ENCODE measurements at regions not wholly inside any gene's neighbourhood (a gene's known extent, or its start where the extent isn't known, plus 50 kb on each side); places are given as distances from the start of the nearest gene placed in this dataset.
"Not testable (repeated sequence)": the region's sequence is repeated elsewhere in the genome, so short reads cannot be mapped to it uniquely, and the experiment has no call there.

- DNase-seq (ENCODE audit: low spot score): no peak
- Histone ChIP-seq H4K20me1 (ENCODE audit: insufficient read depth, poor library complexity, severe bottlenecking) (no peaks in the 10 kb centered on the region), H3K79me2 (no peaks in the 10 kb centered on the region), H3K27me3 (no peaks in the 10 kb centered on the region), H3K27ac (no peak overlapping the region), H3K4me3 (no peak overlapping the region), H3K9me3 (ENCODE audit: low read depth) (no peaks in the 10 kb centered on the region), H3K9me2 (replicated peaks; ENCODE audit: insufficient read depth) (no peaks in the 10 kb centered on the region), H3K36me3 (replicated peaks; ENCODE audit: insufficient read depth, low read depth) (no peaks in the 10 kb centered on the region), H2AFZ (no peak overlapping the region), H3K4me1 (ENCODE audit: insufficient read depth) (no peaks in the 10 kb centered on the region), H3K4me2 (no peak overlapping the region)
- TF ChIP-seq EZH2 (IDR thresholded peaks at IDR 0.05; ENCODE audit: borderline replicate concordance) (no peak), CTCF (IDR thresholded peaks at IDR 0.05; ENCODE audit: poor library complexity) (no peak), EZH2phosphoT487 (IDR thresholded peaks at IDR 0.05; ENCODE audit: low read depth, severe bottlenecking, unreplicated experiment) (no peak)
Measured at GRCh38 chr13:90261343-90261742, 1086.1 kb upstream of the MIR17HG start.

DNA sequence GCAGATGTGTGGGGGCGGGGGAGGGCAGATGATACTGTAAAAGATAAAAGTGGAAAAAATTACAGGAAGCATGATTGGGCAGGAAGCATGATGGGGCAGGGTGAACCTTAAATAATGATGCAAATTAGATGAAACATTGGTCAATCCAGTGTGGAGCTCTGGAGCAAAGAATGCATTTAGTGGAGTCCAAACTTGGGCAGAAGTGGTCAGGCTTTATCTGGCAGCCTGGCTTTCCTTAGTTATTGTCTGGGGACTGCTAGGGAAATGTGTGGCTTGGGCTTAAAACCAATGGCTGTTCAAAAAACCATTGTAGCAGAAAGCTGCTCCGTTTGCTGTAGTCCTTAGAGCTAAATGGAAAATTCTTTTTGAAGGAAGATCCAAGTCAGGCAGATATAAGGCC, 1077.3 kb upstream of the MIR17HG start:
- no peaks in the 10 kb centered on the region for H3K4me1 ChIP-seq (ENCODE audit: insufficient read depth)

DNA sequence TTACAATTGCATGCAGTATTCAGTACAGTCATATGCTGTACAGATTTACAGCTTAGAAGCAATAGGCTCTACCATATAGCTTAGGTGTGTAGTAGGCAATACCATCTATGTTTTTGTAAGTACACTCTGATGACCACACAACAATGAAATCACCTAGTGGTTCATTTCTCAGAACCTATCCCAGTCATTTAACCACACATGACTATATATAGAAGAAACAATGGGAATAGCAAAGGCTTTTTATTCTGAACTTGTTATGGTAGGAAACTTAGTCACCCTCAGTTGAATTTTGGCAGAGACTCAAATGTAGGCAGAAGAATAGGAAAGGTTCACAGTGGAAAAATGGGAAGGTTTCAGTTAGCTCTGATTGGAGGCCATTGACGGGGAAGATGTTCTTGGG, 1075.1 kb upstream of the MIR17HG start:
- no peak overlapping the region for H2AFZ ChIP-seq
- H4K20me1 ChIP-seq (ENCODE audit: insufficient read depth, poor library complexity, severe bottlenecking): no peaks in the 10 kb centered on the region
- no peak for DNase-seq (ENCODE audit: low spot score)
- no peak overlapping the region for H3K4me3 ChIP-seq
- H3K79me2 ChIP-seq: no peaks in the 10 kb centered on the region
- no peak overlapping the region for H3K27ac ChIP-seq
- no peak overlapping the region for H3K4me2 ChIP-seq
- no peaks in the 10 kb centered on the region for H3K4me1 ChIP-seq (ENCODE audit: insufficient read depth)
- WGBS (ENCODE audit: low lambda C conversion rate, missing lambda C conversion rate): 90% methylated on average over 1 of the region's 1 CpG
- H3K27me3 ChIP-seq: no peaks in the 10 kb centered on the region
- no peaks in the 10 kb centered on the region for H3K9me3 ChIP-seq (ENCODE audit: low read depth)
- H3K36me3 ChIP-seq (replicated peaks; ENCODE audit: insufficient read depth, low read depth): no peaks in the 10 kb centered on the region
- TF ChIP-seq EZH2 (IDR thresholded peaks at IDR 0.05; ENCODE audit: borderline replicate concordance) (no peak), EZH2phosphoT487 (IDR thresholded peaks at IDR 0.05; ENCODE audit: low read depth, severe bottlenecking, unreplicated experiment) (no peak), CTCF (IDR thresholded peaks at IDR 0.05; ENCODE audit: poor library complexity) (no peak)
- no peaks in the 10 kb centered on the region for H3K9me2 ChIP-seq (replicated peaks; ENCODE audit: insufficient read depth)

More for the DNA sequence above, 1077.3 kb upstream of the MIR17HG start:
- Histone ChIP-seq H3K27ac (no peak overlapping the region), H3K79me2 (no peaks in the 10 kb centered on the region), H3K9me3 (ENCODE audit: low read depth) (no peaks in the 10 kb centered on the region), H3K4me2 (no peak overlapping the region), H3K9me2 (replicated peaks; ENCODE audit: insufficient read depth) (no peaks in the 10 kb centered on the region), H2AFZ (no peak overlapping the region), H3K27me3 (no peaks in the 10 kb centered on the region), H4K20me1 (ENCODE audit: insufficient read depth, poor library complexity, severe bottlenecking) (no peaks in the 10 kb centered on the region), H3K4me3 (no peak overlapping the region), H3K36me3 (replicated peaks; ENCODE audit: insufficient read depth, low read depth) (no peaks in the 10 kb centered on the region)
- TF ChIP-seq CTCF (IDR thresholded peaks at IDR 0.05; ENCODE audit: poor library complexity): no peak
- TF ChIP-seq EZH2 (IDR thresholded peaks at IDR 0.05; ENCODE audit: borderline replicate concordance): no peak
- TF ChIP-seq EZH2phosphoT487 (IDR thresholded peaks at IDR 0.05; ENCODE audit: low read depth, severe bottlenecking, unreplicated experiment): no peak
- 85% methylated on average over 2 of the region's 2 CpGs for WGBS (ENCODE audit: low lambda C conversion rate, missing lambda C conversion rate)
- no peak for DNase-seq (ENCODE audit: low spot score)

- Histone ChIP-seq H3K27me3 (no peaks in the 10 kb centered on the region), H3K4me2 (no peak overlapping the region), H3K79me2 (no peaks in the 10 kb centered on the region), H3K9me3 (ENCODE audit: low read depth) (no peaks in the 10 kb centered on the region), H3K4me1 (ENCODE audit: insufficient read depth) (no peaks in the 10 kb centered on the region), H2AFZ (no peak overlapping the region), H3K36me3 (replicated peaks; ENCODE audit: insufficient read depth, low read depth) (no peaks in the 10 kb centered on the region), H3K4me3 (no peak overlapping the region), H3K9me2 (replicated peaks; ENCODE audit: insufficient read depth) (no peaks in the 10 kb centered on the region), H4K20me1 (ENCODE audit: insufficient read depth, poor library complexity, severe bottlenecking) (no peaks in the 10 kb centered on the region), H3K27ac (no peak overlapping the region)
- DNase-seq (ENCODE audit: low spot score): no peak
- no peak for TF ChIP-seq EZH2phosphoT487 (IDR thresholded peaks at IDR 0.05; ENCODE audit: low read depth, severe bottlenecking, unreplicated experiment)
- TF ChIP-seq CTCF (IDR thresholded peaks at IDR 0.05; ENCODE audit: poor library complexity): no peak
- TF ChIP-seq EZH2 (IDR thresholded peaks at IDR 0.05; ENCODE audit: borderline replicate concordance): no peak
- 89% methylated on average over 1 of the region's 1 CpG for WGBS (ENCODE audit: low lambda C conversion rate, missing lambda C conversion rate)
Measured at GRCh38 chr13:90276216-90276615, 1071.3 kb upstream of the MIR17HG start.

GRCh38 chr13:90278231-90278630, 1069.3 kb upstream of the MIR17HG start:
- 95% methylated on average over 3 of the region's 3 CpGs for WGBS (ENCODE audit: low lambda C conversion rate, missing lambda C conversion rate)
- not testable (repeated sequence) for DNase-seq (ENCODE audit: low spot score); H3K9me2 ChIP-seq (replicated peaks; ENCODE audit: insufficient read depth)

More at GRCh38 chr13:90278231-90278630, 1069.3 kb upstream of the MIR17HG start:
- not testable (repeated sequence) for H3K4me1 ChIP-seq (ENCODE audit: insufficient read depth); H3K36me3 ChIP-seq (replicated peaks; ENCODE audit: insufficient read depth, low read depth); H3K4me3 ChIP-seq; H4K20me1 ChIP-seq (ENCODE audit: insufficient read depth, poor library complexity, severe bottlenecking); H3K27me3 ChIP-seq; H3K79me2 ChIP-seq; H2AFZ ChIP-seq; H3K9me3 ChIP-seq (ENCODE audit: low read depth); H3K4me2 ChIP-seq; H3K27ac ChIP-seq
